HEK293 (cell line): ENCODE measurements at regions not wholly inside any gene's neighbourhood (a gene's known extent, or its start where the extent isn't known, plus 50 kb on each side); places are given as distances from the start of the nearest gene placed in this dataset.

Source experiments
- KLF1 ChIP-seq: fragments of 450-650 bp; formaldehyde crosslinking; IDR thresholded peaks from 2 replicates; pipeline ENCODE4 v1.5.1; 2016; ENCODE audit warnings: missing biosample characterization, missing genetic modification characterization
- SETDB1 ChIP-seq: IDR thresholded peaks from one replicate; pipeline ENCODE4 v1.6.1; 2017; ENCODE audit warnings: mild to moderate bottlenecking, low read length, moderate library complexity, mixed read lengths; ENCODE audit not compliant: insufficient read length
- SP7 ChIP-seq: fragments of 450-650 bp; formaldehyde crosslinking; IDR thresholded peaks from 2 replicates; pipeline ENCODE4 v1.5.1; 2016; ENCODE audit warnings: missing biosample characterization, missing genetic modification characterization
- ZBTB8A ChIP-seq: fragments of 450-650 bp; formaldehyde crosslinking; IDR thresholded peaks from 2 replicates; pipeline ENCODE4 v1.5.1; 2016; ENCODE audit warnings: missing biosample characterization, missing genetic modification characterization
- ZEB2 ChIP-seq: fragments of 450-650 bp; formaldehyde crosslinking; IDR thresholded peaks from 2 replicates; pipeline ENCODE4 v1.5.1; 2016; ENCODE audit warnings: missing biosample characterization, missing genetic modification characterization
- ZNF121 ChIP-seq: fragments of 450-650 bp; formaldehyde crosslinking; IDR thresholded peaks from 2 replicates; pipeline ENCODE4 v1.5.1; 2016; ENCODE audit warnings: missing biosample characterization, missing genetic modification characterization
- ZNF133 ChIP-seq: fragments of 450-650 bp; formaldehyde crosslinking; IDR thresholded peaks from 2 replicates; pipeline ENCODE4 v1.5.1; 2016; ENCODE audit warnings: missing biosample characterization, missing genetic modification characterization
- ZNF169 ChIP-seq: fragments of 450-650 bp; formaldehyde crosslinking; IDR thresholded peaks from 2 replicates; pipeline ENCODE4 v1.5.1; 2016; ENCODE audit warnings: missing biosample characterization, missing genetic modification characterization
- ZNF302 ChIP-seq: fragments of 450-650 bp; formaldehyde crosslinking; IDR thresholded peaks from 2 replicates; pipeline ENCODE4 v1.5.1; 2016; ENCODE audit warnings: missing biosample characterization, missing genetic modification characterization, low read depth
- ZNF510 ChIP-seq: fragments of 450-650 bp; formaldehyde crosslinking; IDR thresholded peaks from 2 replicates; pipeline ENCODE4 v1.5.1; 2018; ENCODE audit warnings: mild to moderate bottlenecking, missing genetic modification characterization, missing biosample characterization; ENCODE audit not compliant: insufficient replicate concordance
- ZNF518A ChIP-seq: fragments of 450-650 bp; formaldehyde crosslinking; conservative IDR thresholded peaks from 2 replicates; pipeline ENCODE4 v1.5.1; 2016; ENCODE audit warnings: low read depth, missing biosample characterization, missing genetic modification characterization
- ZNF704 ChIP-seq: fragments of 450-650 bp; formaldehyde crosslinking; IDR thresholded peaks from 2 replicates; pipeline ENCODE4 v1.5.1; 2016; ENCODE audit warnings: missing biosample characterization, missing genetic modification characterization
- ZSCAN30 ChIP-seq: fragments of 450-650 bp; IDR thresholded peaks from 2 replicates; pipeline ENCODE4 v1.5.1; 2018; ENCODE audit warnings: missing biosample characterization, mild to moderate bottlenecking, missing genetic modification characterization, moderate library complexity
- TF ChIP-seq, protein P1 (sequence below): fragments of 450-650 bp; formaldehyde crosslinking; IDR thresholded peaks from 2 replicates; pipeline ENCODE4 v1.5.1; 2016; ENCODE audit warnings: missing biosample characterization, missing genetic modification characterization

GRCh38 chr20:41910558-41910957 is 292.4 kb upstream of the CHD6 start:
- TF ChIP-seq, protein P1, sequence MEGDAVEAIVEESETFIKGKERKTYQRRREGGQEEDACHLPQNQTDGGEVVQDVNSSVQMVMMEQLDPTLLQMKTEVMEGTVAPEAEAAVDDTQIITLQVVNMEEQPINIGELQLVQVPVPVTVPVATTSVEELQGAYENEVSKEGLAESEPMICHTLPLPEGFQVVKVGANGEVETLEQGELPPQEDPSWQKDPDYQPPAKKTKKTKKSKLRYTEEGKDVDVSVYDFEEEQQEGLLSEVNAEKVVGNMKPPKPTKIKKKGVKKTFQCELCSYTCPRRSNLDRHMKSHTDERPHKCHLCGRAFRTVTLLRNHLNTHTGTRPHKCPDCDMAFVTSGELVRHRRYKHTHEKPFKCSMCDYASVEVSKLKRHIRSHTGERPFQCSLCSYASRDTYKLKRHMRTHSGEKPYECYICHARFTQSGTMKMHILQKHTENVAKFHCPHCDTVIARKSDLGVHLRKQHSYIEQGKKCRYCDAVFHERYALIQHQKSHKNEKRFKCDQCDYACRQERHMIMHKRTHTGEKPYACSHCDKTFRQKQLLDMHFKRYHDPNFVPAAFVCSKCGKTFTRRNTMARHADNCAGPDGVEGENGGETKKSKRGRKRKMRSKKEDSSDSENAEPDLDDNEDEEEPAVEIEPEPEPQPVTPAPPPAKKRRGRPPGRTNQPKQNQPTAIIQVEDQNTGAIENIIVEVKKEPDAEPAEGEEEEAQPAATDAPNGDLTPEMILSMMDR: no peak
- TF ChIP-seq ZNF510 (no peak), SP7 (tag by site-specific recombination) (no peak), KLF1 (tag by site-specific recombination) (no peak), ZNF133 (tag by site-specific recombination) (no peak), ZNF302 (no peak), ZNF169 (no peak), ZNF121 (tag by site-specific recombination) (no peak), ZEB2 (tag by site-specific recombination) (no peak), ZNF704 (tag by site-specific recombination) (no peak), ZNF518A (tag by site-specific recombination) (no peak), ZBTB8A (tag by site-specific recombination) (no peak), SETDB1 (no peak), ZSCAN30 (tag by site-specific recombination) (no peak)
